Frontal cortex (tissue), 3 donors: ENCODE measurements at regions not wholly inside any gene's neighbourhood (a gene's known extent, or its start where the extent isn't known, plus 50 kb on each side); places are given as distances from the start of the nearest gene placed in this dataset.

Experiments
- DNase-seq, 2 donors: peaks; one replicate each; pipeline ENCODE4 v3.0.0; 2012; ENCODE audit warnings: low spot score in 2 of 2
- FAIRE-seq: peaks from 2 replicates; lab custom pipeline; 2012; peaks lifted over from hg19 to GRCh38; lab: Jason Lieb, UNC
- donor health status: control.
- donor health status: control.
- donor health status: control.

- FAIRE-seq = no peak
- DNase-seq = no peak
Measured at GRCh38 chr6:112761740-112762139, 414.6 kb downstream of the RFPL4B start.

GRCh38 chr6:112764377-112764776 is 417.2 kb downstream of the RFPL4B start:
- FAIRE-seq = no peak
- no peak for DNase-seq

- no peak for DNase-seq
- FAIRE-seq = no peak
Measured at GRCh38 chr6:112770308-112770707, 423.2 kb downstream of the RFPL4B start.

- DNase-seq (no peak), FAIRE-seq (no peak)
Measured at GRCh38 chr6:112773187-112773586, 426.1 kb downstream of the RFPL4B start.

GRCh38 chr6:112774319-112774718 is 427.2 kb downstream of the RFPL4B start:
- FAIRE-seq (no peak), DNase-seq (no peak)

GRCh38 chr6:112780498-112781096 is 433.5 kb downstream of the RFPL4B start:
- FAIRE-seq = peak; percentile 92
- DNase-seq = peak; percentile 14 to 30

GRCh38 chr6:112781241-112781640 is 434.1 kb downstream of the RFPL4B start:
- FAIRE-seq = no peak

GRCh38 chr6:112785408-112785807 is 438.3 kb downstream of the RFPL4B start:
- DNase-seq = no peak
- FAIRE-seq = peak; percentile 91

More at GRCh38 chr6:112781241-112781640, 434.1 kb downstream of the RFPL4B start:
- no peak for DNase-seq

- FAIRE-seq = no peak
- DNase-seq = no peak
Measured at GRCh38 chr6:112786801-112787200, 439.7 kb downstream of the RFPL4B start.

GRCh38 chr6:112787371-112787770 is 440.2 kb downstream of the RFPL4B start:
- DNase-seq = no peak
- FAIRE-seq = no peak

- FAIRE-seq (no peak), DNase-seq (no peak)
Measured at GRCh38 chr6:112795316-112795715, 448.2 kb downstream of the RFPL4B start.

GRCh38 chr6:112796712-112797111 is 449.6 kb downstream of the RFPL4B start:
- FAIRE-seq (no peak), DNase-seq (no peak)

- no peak for FAIRE-seq
- no peak for DNase-seq
Measured at GRCh38 chr6:112799889-112800288, 452.8 kb downstream of the RFPL4B start.

- DNase-seq = no peak
- no peak for FAIRE-seq
Measured at GRCh38 chr6:112800439-112800838, 453.3 kb downstream of the RFPL4B start.

- FAIRE-seq (peak; percentile 64), DNase-seq (no peak)
Measured at GRCh38 chr6:112800916-112801315, 453.8 kb downstream of the RFPL4B start.

- DNase-seq (no peak), FAIRE-seq (no peak)
Measured at GRCh38 chr6:112801468-112802080, 454.4 kb downstream of the RFPL4B start.

- no peak for DNase-seq
Measured at GRCh38 chr6:112802144-112802543, 455.0 kb downstream of the RFPL4B start.

GRCh38 chr6:112804638-112805330 is 457.7 kb downstream of the RFPL4B start:
- FAIRE-seq (no peak), DNase-seq (no peak)

More at GRCh38 chr6:112802144-112802543, 455.0 kb downstream of the RFPL4B start:
- no peak for FAIRE-seq

- DNase-seq (no peak), FAIRE-seq (no peak)
Measured at GRCh38 chr6:112806163-112806865, 459.2 kb downstream of the RFPL4B start.

GRCh38 chr6:112821476-112821875 is 474.3 kb downstream of the RFPL4B start:
- no peak for FAIRE-seq
- DNase-seq = no peak

GRCh38 chr6:112822769-112823168 is 475.6 kb downstream of the RFPL4B start:
- no peak for DNase-seq
- FAIRE-seq = no peak
